ENCODE measurements at regions not wholly inside any gene's neighbourhood (a gene's known extent, or its start where the extent isn't known, plus 50 kb on each side); places are given as distances from the start of the nearest gene placed in this dataset.
"Not testable (repeated sequence)": the region's sequence is repeated elsewhere in the genome, so short reads cannot be mapped to it uniquely, and the experiment has no call there.

- intact Hi-C loops (cut with micrococcal nuclease): not testable (repeated sequence)
These were observed 228.5 kb upstream of the FIGN start for GRCh38 chr2:163964278-163964677.

GRCh38 chr2:163953390-163953907 is 217.6 kb upstream of the FIGN start:
- intact Hi-C loops (cut with micrococcal nuclease): no loop called here

- intact Hi-C loops (cut with micrococcal nuclease): no loop called here
These were observed 215.5 kb upstream of the FIGN start for GRCh38 chr2:163951312-163951711.

GRCh38 chr2:163949693-163950092 is 213.9 kb upstream of the FIGN start:
- intact Hi-C loops (cut with micrococcal nuclease): no loop called here

GRCh38 chr2:163944347-163944737 is 208.5 kb upstream of the FIGN start:
- intact Hi-C loops (cut with micrococcal nuclease): no loop called here

GRCh38 chr2:163943403-163944346 is 207.9 kb upstream of the FIGN start:
- intact Hi-C loops (cut with micrococcal nuclease): no loop called here

- intact Hi-C loops (cut with micrococcal nuclease): no loop called here
These were observed 198.3 kb upstream of the FIGN start for GRCh38 chr2:163934131-163934530.

- intact Hi-C loops (cut with micrococcal nuclease): no loop called here
These were observed 183.9 kb upstream of the FIGN start for GRCh38 chr2:163919717-163920116.

- intact Hi-C loops (cut with micrococcal nuclease): not testable (repeated sequence)
These were observed 178.7 kb upstream of the FIGN start for GRCh38 chr2:163914486-163914885.

GRCh38 chr2:163913532-163913944 is 177.7 kb upstream of the FIGN start:
- intact Hi-C loops (cut with micrococcal nuclease): not testable (repeated sequence)

- intact Hi-C loops (cut with micrococcal nuclease): no loop called here
These were observed 173.7 kb upstream of the FIGN start for GRCh38 chr2:163909411-163910080.

- intact Hi-C loops (cut with micrococcal nuclease): no loop called here
These were observed 170.6 kb upstream of the FIGN start for GRCh38 chr2:163906410-163906809.

- intact Hi-C loops (cut with micrococcal nuclease): no loop called here
These were observed 162.0 kb upstream of the FIGN start for GRCh38 chr2:163897799-163898198.

- intact Hi-C loops (cut with micrococcal nuclease): not testable (repeated sequence)
These were observed 157.6 kb upstream of the FIGN start for GRCh38 chr2:163893444-163893843.

- intact Hi-C loops (cut with micrococcal nuclease): no loop called here
These were observed 152.8 kb upstream of the FIGN start for GRCh38 chr2:163888591-163888990.

GRCh38 chr2:163887182-163887581 is 151.4 kb upstream of the FIGN start:
- intact Hi-C loops (cut with micrococcal nuclease): no loop called here

- intact Hi-C loops (cut with micrococcal nuclease): no loop called here
These were observed 148.6 kb upstream of the FIGN start for GRCh38 chr2:163884416-163884815.

GRCh38 chr2:163878718-163879117 is 142.9 kb upstream of the FIGN start:
- intact Hi-C loops (cut with micrococcal nuclease): no loop called here

- intact Hi-C loops (cut with micrococcal nuclease): no loop called here
These were observed 141.5 kb upstream of the FIGN start for GRCh38 chr2:163877316-163877715.

GRCh38 chr2:163863073-163863472 is 127.3 kb upstream of the FIGN start:
- intact Hi-C loops (cut with micrococcal nuclease): no loop called here

GRCh38 chr2:163859951-163860350 is 124.1 kb upstream of the FIGN start:
- intact Hi-C loops (cut with micrococcal nuclease): no loop called here

- intact Hi-C loops (cut with micrococcal nuclease): no loop called here
These were observed 121.1 kb upstream of the FIGN start for GRCh38 chr2:163856941-163857340.
